Small intestine (tissue), 7 donors: ENCODE measurements at regions not wholly inside any gene's neighbourhood (a gene's known extent, or its start where the extent isn't known, plus 50 kb on each side); places are given as distances from the start of the nearest gene placed in this dataset.

Source experiments
- DNase-seq, 2 donors: peaks; one replicate each; pipeline versions ENCODE4 v3.0.0 to v3.0.0-alpha.2; 2013
- FAIRE-seq: peaks from 2 replicates; lab custom pipeline; 2012; peaks lifted over from hg19 to GRCh38; lab: Jason Lieb, UNC
- H3K27ac ChIP-seq, 3 donors: one replicate each; pipeline ENCODE4 v1.5.1; 2013; ENCODE audit warnings: low read length in 2 of 3, mild to moderate bottlenecking in 2 of 3, control low read depth in 1 of 3, inconsistent platforms in 1 of 3, low read depth in 1 of 3, moderate library complexity in 1 of 3
- H3K27me3 ChIP-seq, 3 donors: one replicate each; pipeline ENCODE4 v1.6.1; 2013; ENCODE audit warnings: low read length in 3 of 3, inconsistent platforms in 1 of 3; ENCODE audit not compliant: control insufficient read depth in 3 of 3, insufficient read depth in 3 of 3
- H3K36me3 ChIP-seq, 3 donors: one replicate each; pipeline ENCODE4 v1.6.1; 2013; ENCODE audit warnings: low read length in 3 of 3, inconsistent platforms in 1 of 3, low read depth in 1 of 3, mild to moderate bottlenecking in 1 of 3, moderate library complexity in 1 of 3; ENCODE audit not compliant: control insufficient read depth in 3 of 3, insufficient read depth in 2 of 3
- H3K4me1 ChIP-seq, 3 donors: one replicate each; pipeline ENCODE4 v1.6.1; 2013; ENCODE audit warnings: low read length in 2 of 3, inconsistent platforms in 1 of 3, low read depth in 1 of 3, mild to moderate bottlenecking in 1 of 3, moderate library complexity in 1 of 3; ENCODE audit not compliant: control insufficient read depth in 3 of 3, insufficient read depth in 2 of 3
- H3K4me3 ChIP-seq, 3 donors: one replicate each; pipeline ENCODE4 v1.5.1; 2013; ENCODE audit warnings: low read length in 3 of 3, control low read depth in 1 of 3, inconsistent platforms in 1 of 3, low read depth in 1 of 3, mild to moderate bottlenecking in 1 of 3, moderate library complexity in 1 of 3
- H3K9me3 ChIP-seq, 2 donors: one replicate each; pipeline ENCODE4 v1.6.1; 2013; ENCODE audit warnings: low read depth in 1 of 2, low read length in 1 of 2; ENCODE audit not compliant: control insufficient read depth in 2 of 2, insufficient read depth in 1 of 2
- WGBS, 3 donors: extraction: QIAGEN DNeasy Blood & Tissue Kit; methylation state at CpG; one replicate each; pipeline ENCODE4 v1.1.7; 2013; 5-methylcytosine and 5-hydroxymethylcytosine counted together
- donor health status: healthy with polysubstance abuse.
- donor health status: control.
- donor health status: control.
- donor health status: Bipolar disorder and iron deficiency.
- donor health status: healthy.

GRCh38 chr6:152879681-152880080 lies 103.2 kb downstream of the FBXO5 start:
- Histone ChIP-seq H3K36me3 (no peaks in the 10 kb centered on the region), H3K27me3 (no peaks in the 10 kb centered on the region), H3K4me1 (no peaks in the 10 kb centered on the region), H3K4me3 (no peak overlapping the region), H3K27ac (no peak overlapping the region), H3K9me3 (peaks cover 0 to 9% of the 10 kb centered on the region in 2 donors)
- DNase-seq (no peak), FAIRE-seq (no peak)

- FAIRE-seq, result no peak
- Histone ChIP-seq H3K4me3 (no peak overlapping the region), H3K27me3 (peaks cover 0 to 2% (median 0%) of the 10 kb centered on the region in 3 donors), H3K27ac (no peak overlapping the region), H3K9me3 (no peaks in the 10 kb centered on the region), H3K36me3 (no peaks in the 10 kb centered on the region), H3K4me1 (no peaks in the 10 kb centered on the region)
- DNase-seq, result no peak
- WGBS, 3 donors, result 71 to 74% (median 73%) methylated on average over 3 of the region's 3 CpGs
Observed at GRCh38 chr6:152893187-152893586, 89.7 kb downstream of the FBXO5 start.

DNA sequence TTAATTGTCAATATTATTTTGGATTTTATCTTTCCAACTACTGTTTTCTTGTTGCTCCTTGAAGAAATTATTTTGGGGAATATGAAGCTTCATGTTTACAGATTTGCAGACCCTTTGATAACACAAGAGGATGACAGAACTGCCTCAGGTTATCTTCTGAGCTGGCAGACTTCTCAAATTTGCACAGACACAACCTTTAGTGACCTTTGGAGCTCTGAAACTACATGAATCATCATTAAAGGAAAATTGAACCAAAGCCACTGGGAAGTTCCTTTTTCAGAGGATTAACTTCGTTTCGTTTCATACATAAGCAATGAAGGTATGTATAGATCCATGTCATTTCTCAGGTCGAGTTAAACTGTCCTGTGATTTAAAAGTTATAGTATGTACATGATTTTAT lies 85.9 kb downstream of the FBXO5 start:
- no peak overlapping the region for H3K27ac ChIP-seq
- DNase-seq (no peak), FAIRE-seq (no peak)
- WGBS, 3 donors, result 18 to 46% (median 26%) methylated on average over 3 of the region's 3 CpGs
- no peaks in the 10 kb centered on the region for H3K36me3 ChIP-seq
- H3K4me1 ChIP-seq, result no peaks in the 10 kb centered on the region
- peaks cover 0 to 2% (median 0%) of the 10 kb centered on the region in 3 donors for H3K27me3 ChIP-seq
- no peak overlapping the region for H3K4me3 ChIP-seq
- no peaks in the 10 kb centered on the region for H3K9me3 ChIP-seq

DNA sequence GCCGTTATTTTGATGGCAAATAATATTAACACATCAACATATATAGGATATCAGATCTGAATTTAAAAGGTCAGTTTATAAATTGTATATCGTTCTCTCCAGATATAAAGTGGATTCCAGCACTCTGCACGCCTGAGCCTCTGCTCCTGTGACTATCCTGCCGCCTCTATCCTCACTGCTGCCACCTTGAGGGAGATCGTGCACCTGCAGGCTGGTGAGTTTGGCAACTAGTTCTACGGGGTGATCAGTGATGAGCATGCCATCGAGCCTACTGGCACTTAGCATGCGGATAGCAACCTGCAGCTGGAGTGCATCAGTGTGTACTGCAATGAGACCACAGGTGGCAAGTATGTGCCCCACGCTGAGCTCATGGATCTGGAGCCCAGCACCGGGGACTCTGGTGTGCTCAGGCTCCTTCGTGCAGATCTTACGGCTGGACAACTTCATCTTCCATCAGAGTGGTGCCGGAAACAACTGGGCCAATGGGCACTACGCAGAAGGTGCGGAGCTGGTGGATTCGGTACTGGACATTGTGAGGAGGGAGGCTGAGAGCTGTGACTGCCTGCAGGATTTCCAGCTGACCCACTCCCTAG lies 84.9 kb downstream of the FBXO5 start:
- Histone ChIP-seq H3K4me1 (no peaks in the 10 kb centered on the region), H3K27ac (no peak overlapping the region), H3K9me3 (no peaks in the 10 kb centered on the region), H3K4me3 (no peak overlapping the region), H3K36me3 (no peaks in the 10 kb centered on the region), H3K27me3 (peaks cover 0 to 2% (median 0%) of the 10 kb centered on the region in 3 donors)
- WGBS, 3 donors, result 46 to 49% (median 48%) methylated on average over 16 of the region's 16 CpGs
- peak; percentile 41 to 54 for DNase-seq
- no peak for FAIRE-seq

DNA sequence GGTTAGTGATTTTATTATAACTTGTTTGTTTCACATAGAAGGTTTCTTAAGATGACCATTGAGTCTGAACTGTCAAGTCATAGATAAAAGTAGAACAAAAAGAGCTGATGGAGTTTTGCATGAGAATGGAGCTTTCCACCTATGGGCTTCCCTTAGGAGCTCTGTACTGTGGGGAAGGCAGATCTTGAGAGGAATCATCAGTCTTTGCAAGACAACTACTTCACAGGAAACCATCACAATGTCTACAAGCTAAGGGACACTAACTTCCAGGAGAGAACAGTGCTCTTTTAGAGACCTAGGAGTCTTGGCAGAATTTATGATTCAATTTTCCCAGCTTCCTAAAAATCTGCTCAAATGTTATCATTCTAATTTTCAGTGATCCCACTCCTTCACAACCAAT lies 78.2 kb downstream of the FBXO5 start:
- Histone ChIP-seq H3K4me3 (no peak overlapping the region), H3K36me3 (no peaks in the 10 kb centered on the region), H3K27ac (no peak overlapping the region), H3K27me3 (peaks cover 0 to 3% (median 0%) of the 10 kb centered on the region in 3 donors), H3K4me1 (no peaks in the 10 kb centered on the region), H3K9me3 (no peaks in the 10 kb centered on the region)
- no peak for FAIRE-seq
- no peak for DNase-seq

GRCh38 chr6:152905551-152906299 lies 77.1 kb downstream of the FBXO5 start:
- Histone ChIP-seq H3K36me3 (no peaks in the 10 kb centered on the region), H3K9me3 (no peaks in the 10 kb centered on the region), H3K4me1 (no peaks in the 10 kb centered on the region), H3K27me3 (peaks cover 0 to 3% (median 0%) of the 10 kb centered on the region in 3 donors), H3K4me3 (no peak overlapping the region), H3K27ac (no peak overlapping the region)
- 54 to 65% (median 62%) methylated on average over 2 of the region's 2 CpGs for WGBS, 3 donors
- DNase-seq (no peak), FAIRE-seq (peak; percentile 30)

GRCh38 chr6:152909241-152909640 lies 73.6 kb downstream of the FBXO5 start:
- H3K4me1 ChIP-seq, result no peaks in the 10 kb centered on the region
- 60 to 80% (median 70%) methylated on average over 2 of the region's 2 CpGs for WGBS, 3 donors
- DNase-seq, result no peak
- H3K27ac ChIP-seq, result no peak overlapping the region
- no peak overlapping the region for H3K4me3 ChIP-seq
- H3K27me3 ChIP-seq, result peaks cover 0 to 3% (median 0%) of the 10 kb centered on the region in 3 donors
- peaks cover 0 to 3% of the 10 kb centered on the region in 2 donors for H3K9me3 ChIP-seq
- H3K36me3 ChIP-seq, result no peaks in the 10 kb centered on the region
- FAIRE-seq, result no peak

- Histone ChIP-seq H3K4me3 (no peak overlapping the region), H3K36me3 (no peaks in the 10 kb centered on the region), H3K4me1 (no peaks in the 10 kb centered on the region), H3K27me3 (peaks cover 0 to 3% (median 0%) of the 10 kb centered on the region in 3 donors), H3K27ac (no peak overlapping the region), H3K9me3 (peaks cover 0 to 10% of the 10 kb centered on the region in 2 donors)
- 58 to 67% (median 59%) methylated on average over 1 of the region's 1 CpG for WGBS, 3 donors
- DNase-seq, result no peak
- FAIRE-seq, result no peak
Observed at GRCh38 chr6:152916035-152916434, 66.8 kb downstream of the FBXO5 start.
